Activated CD8-positive, alpha-beta memory T cell treated with anti-CD3 and anti-CD28 coated beads for 1 hour (primary cell): ENCODE measurements at regions not wholly inside any gene's neighbourhood (a gene's known extent, or its start where the extent isn't known, plus 50 kb on each side); places are given as distances from the start of the nearest gene placed in this dataset.

ENCODE experiments used
- DNase-seq, 2 donors: peaks; one replicate each; pipeline ENCODE4 v3.0.0-alpha.2; 2020; ENCODE audit warnings: low read depth in 1 of 2; ENCODE audit errors: extremely low read depth in 1 of 2

DNA sequence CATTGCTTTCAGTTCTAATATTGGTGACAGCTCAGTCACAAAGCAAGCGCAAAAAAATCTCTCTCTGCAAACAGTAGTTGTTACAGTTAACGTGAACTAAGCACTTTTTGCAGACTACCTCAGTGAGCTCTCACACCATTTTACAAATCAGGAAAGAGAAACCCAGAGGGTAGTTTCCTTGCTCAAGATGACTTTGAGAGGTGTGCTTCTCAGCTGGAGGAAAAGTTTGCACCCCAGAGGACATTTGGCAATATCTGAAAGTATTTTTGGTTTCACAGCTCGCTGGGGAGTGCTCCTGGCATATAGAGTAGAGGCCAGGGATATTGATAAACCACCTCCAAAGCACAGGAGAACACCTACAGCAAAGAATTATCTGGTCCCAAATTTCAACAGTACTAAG is 741.1 kb upstream of the EEF2KMT start:
- DNase-seq: no peak

- no peak for DNase-seq
Observed at GRCh38 chr16:5838071-5838470, 740.5 kb upstream of the EEF2KMT start.

GRCh38 chr16:5837007-5837670 is 739.5 kb upstream of the EEF2KMT start:
- no peak for DNase-seq

- no peak for DNase-seq
Observed at GRCh38 chr16:5835876-5836275, 738.3 kb upstream of the EEF2KMT start.

GRCh38 chr16:5826332-5826731 is 728.7 kb upstream of the EEF2KMT start:
- no peak for DNase-seq

GRCh38 chr16:5820472-5820871 is 722.9 kb upstream of the EEF2KMT start:
- DNase-seq: no peak

DNA sequence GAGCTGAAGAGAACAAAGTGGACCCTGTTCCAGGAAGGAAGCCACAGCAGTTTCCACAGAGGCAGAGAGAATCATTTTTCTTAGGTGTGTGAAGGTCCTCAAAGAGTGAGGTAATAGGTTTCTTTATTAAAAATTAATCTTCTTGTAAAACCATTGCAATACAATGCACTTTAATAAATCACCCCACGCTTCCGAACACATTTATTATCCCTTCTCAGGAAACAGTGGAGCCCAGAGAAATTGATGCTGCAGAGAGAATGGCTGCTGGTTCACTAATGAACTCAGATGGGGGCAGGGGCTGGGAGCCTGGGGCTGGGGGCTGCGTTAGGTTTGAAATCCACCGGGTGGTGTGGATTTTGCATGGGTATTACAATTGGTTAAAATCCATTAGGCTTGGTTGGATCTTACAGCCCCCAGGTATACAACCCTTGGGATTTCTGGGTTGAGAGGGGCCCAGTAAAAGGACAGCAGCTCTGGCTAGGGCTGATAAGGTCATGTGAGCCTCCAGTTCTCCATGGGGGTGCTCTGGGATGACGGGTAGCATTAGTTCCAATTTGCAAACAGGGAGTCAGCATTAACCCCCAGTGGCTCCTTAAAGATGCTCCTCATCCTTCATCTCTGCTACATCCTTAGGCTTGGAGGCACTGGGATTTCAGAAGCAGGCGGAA is 718.1 kb upstream of the EEF2KMT start:
- no peak for DNase-seq

GRCh38 chr16:5801396-5801795 is 703.8 kb upstream of the EEF2KMT start:
- no peak for DNase-seq

DNA sequence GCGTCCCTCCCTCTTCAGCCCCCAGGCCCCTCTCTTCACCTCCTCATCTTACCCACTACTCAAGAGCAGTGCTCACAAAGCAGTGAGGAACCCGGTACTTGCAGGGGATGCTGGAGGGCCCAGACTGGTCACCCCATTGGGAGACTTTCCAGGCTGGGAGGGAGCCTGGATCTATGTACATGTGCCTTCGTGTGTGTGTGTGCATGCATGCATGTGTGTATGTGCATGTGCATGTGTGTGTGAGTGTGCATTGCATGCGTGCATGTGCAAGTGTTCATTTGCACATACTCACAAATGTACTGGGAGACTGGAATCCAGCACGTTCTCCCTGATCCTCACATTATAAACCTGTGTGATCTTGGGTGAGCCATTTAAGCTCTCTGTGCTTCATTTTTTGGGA is 696.0 kb upstream of the EEF2KMT start:
- no peak for DNase-seq

GRCh38 chr16:5791011-5791657 is 693.5 kb upstream of the EEF2KMT start:
- no peak for DNase-seq

GRCh38 chr16:5790512-5790911 is 692.9 kb upstream of the EEF2KMT start:
- no peak for DNase-seq

GRCh38 chr16:5789033-5789432 is 691.4 kb upstream of the EEF2KMT start:
- no peak for DNase-seq

GRCh38 chr16:5781436-5781835 is 683.8 kb upstream of the EEF2KMT start:
- DNase-seq: no peak

- DNase-seq: no peak
Observed at GRCh38 chr16:5776876-5777275, 679.3 kb upstream of the EEF2KMT start.

- no peak for DNase-seq
Observed at GRCh38 chr16:5775916-5776315, 678.3 kb upstream of the EEF2KMT start.

GRCh38 chr16:5770118-5770517 is 672.5 kb upstream of the EEF2KMT start:
- DNase-seq: no peak

- DNase-seq: no peak
Observed at GRCh38 chr16:5769513-5769912, 671.9 kb upstream of the EEF2KMT start.

DNA sequence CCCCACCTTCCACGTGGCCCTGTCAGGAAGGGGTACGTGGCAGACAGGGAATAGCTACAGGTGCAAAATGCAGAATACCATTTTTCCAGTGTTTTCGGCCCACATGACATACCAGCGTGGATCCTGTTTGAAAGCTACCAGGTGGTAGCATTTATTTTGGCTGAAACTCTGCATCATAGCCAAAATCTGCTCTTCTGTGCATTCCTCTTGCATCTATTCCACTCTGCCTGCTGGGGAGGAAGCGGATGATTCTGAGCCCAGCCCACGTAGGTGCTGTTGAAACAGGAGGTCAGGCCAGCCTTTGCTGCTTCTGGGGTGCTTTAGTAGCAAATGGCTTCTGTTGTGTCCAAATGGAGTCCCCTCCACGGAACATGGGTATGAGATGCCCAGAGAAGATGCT is 670.9 kb upstream of the EEF2KMT start:
- no peak for DNase-seq

DNA sequence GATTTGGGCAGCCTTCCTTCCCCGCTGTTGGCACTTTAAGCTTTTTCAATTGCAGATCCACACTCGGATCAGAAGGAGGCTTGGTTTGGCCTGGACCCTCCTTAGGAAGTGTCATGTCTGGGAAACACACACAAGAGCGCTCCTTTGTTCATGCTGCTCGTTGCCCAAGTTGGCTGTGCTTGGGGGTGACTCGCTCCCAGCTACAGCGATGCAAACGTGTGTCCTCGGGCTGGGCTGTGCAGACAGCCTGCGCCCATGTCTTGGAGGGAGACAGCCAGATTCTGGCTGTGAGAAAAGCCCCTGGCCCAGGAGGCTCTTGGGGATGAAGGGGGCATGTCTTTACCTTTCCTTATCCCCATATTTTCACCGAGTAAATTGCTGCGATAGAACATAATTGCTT is 665.6 kb upstream of the EEF2KMT start:
- DNase-seq: no peak

DNA sequence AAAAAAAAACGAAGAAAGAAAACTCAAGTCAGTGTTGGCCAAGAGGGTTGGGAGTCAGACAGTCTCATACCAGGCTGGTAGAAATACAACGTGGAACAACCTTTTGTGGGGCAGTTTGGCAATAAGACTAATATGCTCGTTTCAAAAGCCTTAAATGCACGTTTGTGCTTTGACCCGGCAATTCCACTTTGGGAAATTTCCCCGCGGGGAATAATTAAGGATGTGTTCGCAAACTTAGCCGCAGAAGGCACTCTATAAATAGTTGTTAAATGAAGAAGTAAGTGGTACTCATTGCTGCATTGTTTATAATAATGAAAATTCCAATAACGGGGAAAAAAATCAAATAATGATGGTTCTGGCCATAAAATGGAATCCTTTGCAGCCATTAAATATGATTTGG is 664.8 kb upstream of the EEF2KMT start:
- no peak for DNase-seq

DNA sequence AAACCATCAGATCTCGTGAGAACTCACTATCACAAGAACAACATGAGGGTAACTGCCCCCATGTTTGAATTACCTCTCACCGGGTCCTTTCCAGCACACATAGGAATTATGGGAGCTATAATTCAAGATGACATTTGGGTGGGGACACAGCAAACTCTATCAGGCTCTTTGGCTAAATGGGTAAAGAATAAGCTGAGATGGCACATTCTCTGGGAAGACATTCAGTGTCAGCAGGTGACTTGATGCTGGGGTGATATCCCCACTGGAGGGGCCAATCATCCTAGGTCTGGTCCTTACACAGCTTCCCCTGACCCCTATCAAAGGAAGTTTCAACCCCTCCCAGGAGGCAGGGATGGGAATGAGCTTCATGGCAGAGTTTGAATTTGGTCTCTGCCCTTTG is 664.0 kb upstream of the EEF2KMT start:
- no peak for DNase-seq

DNA sequence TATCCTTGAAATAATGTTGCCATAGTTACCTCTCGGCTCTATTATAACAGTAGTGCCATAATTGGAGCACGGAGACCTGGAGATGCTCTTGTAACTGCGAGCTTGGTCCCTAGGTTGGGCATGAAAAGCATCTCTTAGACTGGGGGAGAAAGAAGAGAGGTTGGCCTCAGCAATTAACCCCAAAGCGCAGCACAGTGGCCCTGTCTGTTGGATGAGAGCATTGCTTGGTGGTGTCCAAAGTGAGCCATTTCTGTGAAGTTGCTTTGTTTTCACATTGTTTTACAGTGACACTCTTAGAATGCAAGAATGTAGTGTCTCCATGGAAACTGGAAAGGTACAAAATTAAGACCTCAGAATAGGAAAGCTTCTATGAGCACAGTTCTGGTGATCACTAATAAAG is 660.7 kb upstream of the EEF2KMT start:
- no peak for DNase-seq
